VCaP (cell line): ENCODE measurements at regions not wholly inside any gene's neighbourhood (a gene's known extent, or its start where the extent isn't known, plus 50 kb on each side); places are given as distances from the start of the nearest gene placed in this dataset.

ENCODE experiments used
- H3K27ac ChIP-seq: fragments of 450-650 bp; 2 replicates; pipeline ENCODE4 v1.5.1; 2017
- TF ChIP-seq, protein P1 (sequence below): fragments of 450-650 bp; conservative IDR thresholded peaks from 2 replicates; pipeline ENCODE4 v1.5.1; 2017; ENCODE audit warnings: mild to moderate bottlenecking, moderate library complexity

DNA sequence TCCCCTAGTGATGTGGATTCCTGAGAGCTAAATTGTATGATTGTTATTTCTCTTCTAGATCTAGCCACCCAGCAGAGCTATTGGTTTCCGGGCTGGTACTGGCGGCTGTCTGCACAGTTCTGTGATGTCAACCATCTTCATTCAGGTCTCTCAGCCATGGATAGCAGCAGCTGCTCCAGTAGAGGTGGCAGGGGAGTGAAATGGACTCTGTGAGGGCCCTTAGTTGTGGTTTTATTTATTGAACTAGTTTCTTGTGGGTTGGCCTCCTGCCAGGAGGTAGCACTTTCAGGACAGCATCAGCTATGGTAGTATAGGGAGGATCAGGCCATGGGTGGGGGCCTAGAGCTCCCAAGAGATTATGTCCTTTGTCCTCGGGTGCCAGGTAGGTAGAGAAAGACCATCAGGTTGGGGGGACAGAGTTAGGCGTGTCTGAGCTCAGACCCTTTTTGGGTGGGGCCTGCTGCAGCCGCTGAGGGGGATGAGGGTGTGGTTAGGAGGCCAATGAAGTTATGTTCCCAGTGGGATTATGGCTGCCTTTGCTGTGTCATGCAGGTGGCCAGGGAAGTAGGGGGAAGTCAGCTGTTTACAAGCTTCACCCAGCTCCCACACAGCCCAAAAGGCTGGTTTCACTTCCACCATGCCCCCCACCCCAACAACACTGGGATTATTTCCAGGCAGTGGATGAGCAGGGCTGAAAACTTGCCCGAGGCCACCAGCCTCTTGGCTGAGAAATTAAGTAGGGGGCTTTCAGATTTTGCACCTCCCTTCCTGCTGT is 55.1 kb upstream of the RGS4 start:
- no peak overlapping the region for H3K27ac ChIP-seq

DNA sequence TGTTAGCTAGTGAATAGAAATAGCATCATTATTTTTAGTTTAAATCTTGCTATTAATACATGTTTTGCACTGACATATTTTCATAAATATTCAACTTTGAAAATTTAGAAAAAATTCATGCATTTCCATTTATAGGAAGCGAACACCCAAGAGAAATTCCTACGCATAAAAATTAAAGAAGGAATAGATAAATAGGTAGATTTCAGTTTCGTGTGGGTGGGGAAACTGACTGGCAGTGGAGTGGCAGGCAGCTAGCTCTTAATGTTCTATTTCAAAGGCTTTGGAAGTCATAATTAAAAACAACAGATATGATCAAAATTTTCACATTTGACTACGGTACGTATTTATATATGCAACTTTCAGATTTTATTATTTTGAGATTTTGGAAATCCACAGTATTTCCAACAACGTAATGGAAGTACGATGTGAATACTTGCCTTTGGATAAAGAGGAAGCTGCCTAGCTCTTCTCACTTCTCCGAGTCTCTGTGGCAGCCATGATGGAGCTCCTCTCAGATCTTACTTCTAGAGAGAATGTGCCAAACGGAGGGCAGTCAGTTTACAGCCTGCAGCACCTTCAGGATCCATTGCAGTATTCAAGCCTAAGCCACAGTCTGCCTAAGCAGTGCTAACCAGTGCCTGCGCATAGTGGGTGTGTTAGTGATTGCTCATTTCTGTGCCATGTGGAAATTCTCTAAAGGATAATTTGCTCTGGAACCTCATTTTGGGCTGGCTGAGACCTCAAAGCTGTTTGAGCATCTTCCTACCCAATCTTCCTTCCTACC is 62.9 kb upstream of the RGS4 start:
- TF ChIP-seq, protein P1, sequence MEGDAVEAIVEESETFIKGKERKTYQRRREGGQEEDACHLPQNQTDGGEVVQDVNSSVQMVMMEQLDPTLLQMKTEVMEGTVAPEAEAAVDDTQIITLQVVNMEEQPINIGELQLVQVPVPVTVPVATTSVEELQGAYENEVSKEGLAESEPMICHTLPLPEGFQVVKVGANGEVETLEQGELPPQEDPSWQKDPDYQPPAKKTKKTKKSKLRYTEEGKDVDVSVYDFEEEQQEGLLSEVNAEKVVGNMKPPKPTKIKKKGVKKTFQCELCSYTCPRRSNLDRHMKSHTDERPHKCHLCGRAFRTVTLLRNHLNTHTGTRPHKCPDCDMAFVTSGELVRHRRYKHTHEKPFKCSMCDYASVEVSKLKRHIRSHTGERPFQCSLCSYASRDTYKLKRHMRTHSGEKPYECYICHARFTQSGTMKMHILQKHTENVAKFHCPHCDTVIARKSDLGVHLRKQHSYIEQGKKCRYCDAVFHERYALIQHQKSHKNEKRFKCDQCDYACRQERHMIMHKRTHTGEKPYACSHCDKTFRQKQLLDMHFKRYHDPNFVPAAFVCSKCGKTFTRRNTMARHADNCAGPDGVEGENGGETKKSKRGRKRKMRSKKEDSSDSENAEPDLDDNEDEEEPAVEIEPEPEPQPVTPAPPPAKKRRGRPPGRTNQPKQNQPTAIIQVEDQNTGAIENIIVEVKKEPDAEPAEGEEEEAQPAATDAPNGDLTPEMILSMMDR = no peak
- H3K27ac ChIP-seq = no peak overlapping the region

More for the DNA sequence above, 55.1 kb upstream of the RGS4 start:
- TF ChIP-seq, protein P1 = no peak

DNA sequence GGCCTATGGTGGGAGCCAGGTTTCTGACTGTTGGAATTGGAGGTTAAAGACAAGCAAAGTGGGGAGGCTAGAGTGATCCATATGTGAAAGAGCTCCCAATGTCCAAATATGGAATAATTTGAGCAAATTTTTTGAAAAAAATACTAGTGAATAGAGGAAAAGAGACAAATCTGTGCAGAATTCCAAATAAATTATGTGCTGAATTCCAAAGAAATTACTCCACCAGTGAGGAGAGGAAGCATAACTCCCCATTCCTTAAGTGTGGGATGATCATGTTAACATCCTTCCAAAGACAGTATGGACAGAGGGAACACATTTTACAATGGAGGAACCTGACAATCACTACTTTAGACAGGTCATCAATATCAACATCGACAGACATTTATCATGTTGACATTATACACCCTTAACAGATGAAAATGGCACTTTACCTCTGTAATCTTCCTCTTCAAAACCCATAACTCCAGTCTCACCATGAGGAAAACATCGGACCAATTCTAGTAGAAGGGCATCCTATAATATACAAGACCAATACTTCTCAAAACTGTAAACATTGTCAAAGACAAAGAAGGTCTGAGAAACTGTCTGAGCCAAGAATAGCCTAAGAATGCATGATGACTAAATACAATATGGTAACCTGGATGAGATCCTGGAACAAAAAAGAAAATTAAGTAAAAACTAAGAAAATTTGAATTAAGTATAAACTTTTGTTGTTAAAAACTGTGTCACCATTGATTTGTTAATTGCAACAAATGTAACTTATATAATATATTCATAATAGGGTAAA is 71.5 kb upstream of the RGS4 start:
- TF ChIP-seq, protein P1 = no peak
- H3K27ac ChIP-seq = no peak overlapping the region

DNA sequence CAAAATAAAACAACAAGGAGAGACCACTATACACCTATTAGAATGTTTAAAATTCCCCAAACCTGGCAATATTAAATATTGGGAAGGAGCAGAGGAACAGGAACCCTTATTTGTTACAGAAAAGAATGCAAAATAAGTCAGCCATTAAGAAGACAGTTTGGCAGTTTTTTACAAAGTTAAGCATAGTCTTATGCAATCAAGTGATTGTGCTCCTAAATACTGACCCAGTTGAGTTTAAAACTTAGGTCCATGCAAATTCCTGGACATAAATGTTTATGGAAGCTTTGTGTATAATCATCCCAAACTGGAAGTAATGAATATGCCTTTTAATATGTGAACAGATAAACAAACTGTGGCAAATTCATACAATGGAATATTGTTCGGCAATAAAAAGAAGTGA is 72.9 kb upstream of the RGS4 start:
- H3K27ac ChIP-seq = no peak overlapping the region

DNA sequence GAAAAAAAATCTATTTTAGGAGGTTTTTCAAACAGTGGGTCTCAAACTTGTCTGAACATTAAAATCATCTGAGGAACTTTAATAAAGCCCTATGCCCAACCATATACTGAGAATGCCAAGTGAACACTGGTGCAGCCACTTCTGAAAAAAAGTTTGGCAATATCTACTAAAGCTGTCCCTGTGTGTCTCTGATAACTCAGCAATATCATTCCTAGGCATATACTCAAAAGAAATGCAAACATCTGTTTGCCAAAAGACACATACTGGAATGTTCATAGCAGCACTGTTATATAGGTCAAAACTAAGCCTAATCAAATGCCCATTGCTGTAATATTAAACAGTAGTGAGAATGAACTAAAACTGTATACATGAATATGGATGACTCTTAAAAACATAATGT is 74.2 kb upstream of the RGS4 start:
- TF ChIP-seq, protein P1 = no peak
- no peak overlapping the region for H3K27ac ChIP-seq

More for the DNA sequence above, 72.9 kb upstream of the RGS4 start:
- TF ChIP-seq, protein P1 = no peak

DNA sequence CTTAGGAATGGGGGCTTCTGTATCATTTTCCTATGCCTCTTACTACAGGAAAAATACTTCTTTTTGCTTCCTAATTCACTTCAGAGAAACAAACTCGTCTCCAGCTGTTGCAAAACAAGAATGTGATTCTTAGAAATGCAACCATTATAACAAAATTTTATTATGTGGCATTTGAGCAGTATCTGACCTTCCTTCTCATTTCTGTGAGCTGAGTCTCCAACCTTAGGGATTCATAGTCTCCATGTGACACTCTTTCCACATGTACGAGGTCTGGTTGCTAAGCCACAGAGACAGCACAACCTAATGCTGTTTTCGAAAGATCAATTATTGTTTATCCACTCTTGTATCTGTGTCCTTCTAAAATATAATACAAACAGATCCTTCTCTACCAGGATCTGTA is 75.3 kb upstream of the RGS4 start:
- TF ChIP-seq, protein P1 = no peak
- H3K27ac ChIP-seq = no peak overlapping the region

DNA sequence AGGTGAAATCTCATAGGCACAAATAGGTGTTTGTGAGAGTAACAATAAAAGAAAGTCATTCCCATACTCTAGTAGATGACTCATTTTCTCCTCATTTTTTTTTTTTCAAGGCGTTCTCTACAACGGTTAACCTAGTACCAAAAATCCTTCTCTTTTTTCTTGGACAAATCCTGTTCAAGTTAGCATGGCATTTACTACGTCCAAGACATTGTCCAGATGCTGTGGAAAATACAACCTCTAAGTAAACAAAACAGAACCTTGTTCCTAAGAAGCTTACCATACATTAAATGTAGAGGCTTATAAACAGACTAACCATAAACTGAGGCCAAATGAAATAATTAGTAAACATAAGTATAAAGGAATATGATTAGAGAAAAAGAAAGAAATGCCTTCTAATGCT is 76.2 kb upstream of the RGS4 start:
- H3K27ac ChIP-seq = no peak overlapping the region
- TF ChIP-seq, protein P1 = no peak
